ENCODE measurements at regions not wholly inside any gene's neighbourhood (a gene's known extent, or its start where the extent isn't known, plus 50 kb on each side); places are given as distances from the start of the nearest gene placed in this dataset.

GRCh38 chr16:49937886-49938285 lies 82.0 kb upstream of the ZNF423 start:
- Histone ChIP-seq H3K36me3 (ENCODE audit: control insufficient read depth in 1 of 2, insufficient read depth in 2 of 2, low read length in 2 of 2) (no peaks in the 10 kb centered on the region), H3K9me3 (ENCODE audit: control insufficient read depth in 1 of 2, insufficient read depth in 1 of 2, low read depth in 1 of 2, low read length in 2 of 2) (no peaks in the 10 kb centered on the region), H4K20me1 (ENCODE audit: insufficient read depth) (no peaks in the 10 kb centered on the region), H3K27ac (ENCODE audit: low read depth, low read length) (no peak overlapping the region), H2AFZ (ENCODE audit: low read depth, low read length, poor library complexity, severe bottlenecking) (no peak overlapping the region), H3K4me2 (ENCODE audit: low read length) (no peak overlapping the region), H3K9me2 (ENCODE audit: insufficient read depth) (no peaks in the 10 kb centered on the region), H3K27me3 (ENCODE audit: insufficient read depth, low read length) (peaks cover 10% of the 10 kb centered on the region; the same call in 1 of the 2 replicates), H3K4me3 (replicated peaks in 1 of 2; ENCODE audit: low read depth in 1 of 2, low read length in 2 of 2) (no peak overlapping the region), H3K4me1 (ENCODE audit: control insufficient read depth in 1 of 2, insufficient read depth in 2 of 2, low read length in 2 of 2) (no peaks in the 10 kb centered on the region), H3K79me2 (ENCODE audit: insufficient read depth, low read length) (no peaks in the 10 kb centered on the region), H3K9ac (ENCODE audit: low read length) (no peak overlapping the region)
- RAD21 ChIA-PET (ENCODE audit: low non-redundant PET in 1 of 2, low total read pairs in 2 of 2, uncharacterized antibody in 2 of 2, unreplicated experiment in 2 of 2): no interaction called here
- BruUV-seq (replicated peaks): no TSS peak
- intact Hi-C loops (cut with micrococcal nuclease): no loop called here
- POLR2A ChIA-PET: no interaction called here
- CTCF ChIA-PET: no interaction called here
- ATAC-seq (no peak), DNase-seq (ENCODE audit: low read depth, low spot score) (no peak)
- TF ChIP-seq CTCF (IDR thresholded peaks at IDR 0.05 in 2 of 3, conservative IDR thresholded peaks at IDR 0.05 in 1 of 3; ENCODE audit: borderline replicate concordance in 1 of 3, insufficient read depth in 1 of 3, low read depth in 2 of 3, low read length in 2 of 3) (no peak), EZH2phosphoT487 (IDR thresholded peaks at IDR 0.05; ENCODE audit: borderline replicate concordance) (no peak), MAX (IDR thresholded peaks at IDR 0.05) (no peak)

GRCh38 chr16:49939495-49939894 lies 83.6 kb upstream of the ZNF423 start:
- BruUV-seq (replicated peaks): no TSS peak
- Histone ChIP-seq H3K9me2 (ENCODE audit: insufficient read depth) (no peaks in the 10 kb centered on the region), H3K4me3 (replicated peaks in 1 of 2; ENCODE audit: low read depth in 1 of 2, low read length in 2 of 2) (no peak overlapping the region), H3K4me1 (ENCODE audit: control insufficient read depth in 1 of 2, insufficient read depth in 2 of 2, low read length in 2 of 2) (no peaks in the 10 kb centered on the region), H3K27ac (ENCODE audit: low read depth, low read length) (no peak overlapping the region), H3K36me3 (ENCODE audit: control insufficient read depth in 1 of 2, insufficient read depth in 2 of 2, low read length in 2 of 2) (no peaks in the 10 kb centered on the region), H3K9ac (ENCODE audit: low read length) (no peak overlapping the region), H3K4me2 (ENCODE audit: low read length) (no peak overlapping the region), H3K79me2 (ENCODE audit: insufficient read depth, low read length) (no peaks in the 10 kb centered on the region), H3K27me3 (ENCODE audit: insufficient read depth, low read length) (0 out of 2 replicates have a peak, but pooled peaks cover 7% of the 10 kb centered on the region), H3K9me3 (ENCODE audit: control insufficient read depth in 1 of 2, insufficient read depth in 1 of 2, low read depth in 1 of 2, low read length in 2 of 2) (no peaks in the 10 kb centered on the region), H2AFZ (ENCODE audit: low read depth, low read length, poor library complexity, severe bottlenecking) (no peak overlapping the region), H4K20me1 (ENCODE audit: insufficient read depth) (no peaks in the 10 kb centered on the region)
- POLR2A ChIA-PET: no interaction called here
- CTCF ChIA-PET: no interaction called here
- intact Hi-C loops (cut with micrococcal nuclease): no loop called here
- RAD21 ChIA-PET (ENCODE audit: low non-redundant PET in 1 of 2, low total read pairs in 2 of 2, uncharacterized antibody in 2 of 2, unreplicated experiment in 2 of 2): no interaction called here
- TF ChIP-seq POLR2AphosphoS5 (IDR thresholded peaks at IDR 0.05; ENCODE audit: low read depth, low read length): no peak
- no peak for TF ChIP-seq SRF (IDR thresholded peaks at IDR 0.05; ENCODE audit: low read depth)
- TF ChIP-seq SIN3A (IDR thresholded peaks at IDR 0.05; ENCODE audit: low read depth): no peak
- TF ChIP-seq ZNF274 (IDR thresholded peaks at IDR 0.05; ENCODE audit: low read depth, low read length): no peak
- TF ChIP-seq CTCF (IDR thresholded peaks at IDR 0.05 in 2 of 3, conservative IDR thresholded peaks at IDR 0.05 in 1 of 3; ENCODE audit: borderline replicate concordance in 1 of 3, insufficient read depth in 1 of 3, low read depth in 2 of 3, low read length in 2 of 3): no peak
- no peak for TF ChIP-seq ZBTB33 (IDR thresholded peaks at IDR 0.05; ENCODE audit: extremely low read depth, insufficient replicate concordance, low read length)
- DNase-seq (ENCODE audit: low read depth, low spot score) (no peak), ATAC-seq (no peak)

Measured in HCT116 (cell line).